C4-2B (cell line): ENCODE measurements at regions not wholly inside any gene's neighbourhood (a gene's known extent, or its start where the extent isn't known, plus 50 kb on each side); places are given as distances from the start of the nearest gene placed in this dataset.

Source experiments
- H3K27ac ChIP-seq: fragments of 450-650 bp; 2 replicates; pipeline ENCODE4 v1.5.1; 2017
- ZFX ChIP-seq: fragments of 450-650 bp; IDR thresholded peaks from 2 replicates; pipeline ENCODE4 v1.6.1; 2017
- TF ChIP-seq, protein P1 (sequence below): fragments of 450-650 bp; conservative IDR thresholded peaks from 2 replicates; pipeline ENCODE4 v1.5.1; 2017; ENCODE audit warnings: mild to moderate bottlenecking

DNA sequence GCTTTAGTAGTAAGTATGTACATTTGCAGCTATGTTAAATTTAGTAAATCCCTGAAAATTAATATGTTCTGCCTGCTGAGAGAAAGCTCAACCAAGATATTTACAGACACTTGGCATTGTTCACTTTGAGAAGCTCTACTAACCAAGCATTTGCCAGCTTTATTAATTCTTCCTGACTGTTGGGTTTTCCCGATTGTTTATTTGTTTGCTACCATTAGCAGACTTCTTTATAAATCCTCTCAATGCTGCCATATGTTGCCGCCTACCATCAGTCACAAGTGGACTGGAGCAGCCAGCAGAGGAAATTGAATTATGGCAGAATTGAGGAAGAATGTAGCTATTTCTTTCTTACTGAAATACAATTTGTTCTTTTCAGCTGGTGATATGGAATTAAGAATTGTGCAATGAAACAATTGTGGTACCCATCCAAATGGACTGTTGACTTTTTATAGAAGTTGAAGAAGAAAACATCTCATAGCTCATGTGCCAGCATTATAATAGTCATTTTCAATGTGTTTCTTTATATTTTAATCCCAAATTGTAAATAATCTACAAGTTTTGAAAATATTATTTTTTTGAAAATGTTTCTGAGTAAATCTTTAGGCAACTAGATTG lies 588.7 kb upstream of the CDH6 start:
- TF ChIP-seq ZFX, result no peak
- TF ChIP-seq, protein P1, sequence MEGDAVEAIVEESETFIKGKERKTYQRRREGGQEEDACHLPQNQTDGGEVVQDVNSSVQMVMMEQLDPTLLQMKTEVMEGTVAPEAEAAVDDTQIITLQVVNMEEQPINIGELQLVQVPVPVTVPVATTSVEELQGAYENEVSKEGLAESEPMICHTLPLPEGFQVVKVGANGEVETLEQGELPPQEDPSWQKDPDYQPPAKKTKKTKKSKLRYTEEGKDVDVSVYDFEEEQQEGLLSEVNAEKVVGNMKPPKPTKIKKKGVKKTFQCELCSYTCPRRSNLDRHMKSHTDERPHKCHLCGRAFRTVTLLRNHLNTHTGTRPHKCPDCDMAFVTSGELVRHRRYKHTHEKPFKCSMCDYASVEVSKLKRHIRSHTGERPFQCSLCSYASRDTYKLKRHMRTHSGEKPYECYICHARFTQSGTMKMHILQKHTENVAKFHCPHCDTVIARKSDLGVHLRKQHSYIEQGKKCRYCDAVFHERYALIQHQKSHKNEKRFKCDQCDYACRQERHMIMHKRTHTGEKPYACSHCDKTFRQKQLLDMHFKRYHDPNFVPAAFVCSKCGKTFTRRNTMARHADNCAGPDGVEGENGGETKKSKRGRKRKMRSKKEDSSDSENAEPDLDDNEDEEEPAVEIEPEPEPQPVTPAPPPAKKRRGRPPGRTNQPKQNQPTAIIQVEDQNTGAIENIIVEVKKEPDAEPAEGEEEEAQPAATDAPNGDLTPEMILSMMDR, result no peak
- H3K27ac ChIP-seq, result no peak overlapping the region

DNA sequence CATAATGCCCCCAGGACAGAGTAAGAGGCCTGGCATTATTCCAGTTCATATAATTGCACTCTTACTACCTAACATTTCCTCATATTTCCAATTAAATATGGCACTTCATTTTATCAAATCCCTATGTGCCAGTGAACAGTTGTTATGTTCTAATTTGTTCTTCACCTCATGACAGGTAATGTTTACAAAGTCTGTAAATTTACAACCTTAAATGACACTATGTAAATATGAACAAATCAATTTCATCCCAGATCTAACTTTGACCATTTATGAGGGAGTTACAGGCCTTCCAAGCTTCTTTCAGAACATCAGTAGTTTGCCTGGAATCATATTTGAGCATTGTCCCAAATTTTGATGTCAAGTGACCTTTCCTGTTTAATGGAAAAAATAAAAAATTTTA lies 592.6 kb upstream of the CDH6 start:
- no peak for TF ChIP-seq ZFX
- TF ChIP-seq, protein P1, result no peak
- no peak overlapping the region for H3K27ac ChIP-seq

DNA sequence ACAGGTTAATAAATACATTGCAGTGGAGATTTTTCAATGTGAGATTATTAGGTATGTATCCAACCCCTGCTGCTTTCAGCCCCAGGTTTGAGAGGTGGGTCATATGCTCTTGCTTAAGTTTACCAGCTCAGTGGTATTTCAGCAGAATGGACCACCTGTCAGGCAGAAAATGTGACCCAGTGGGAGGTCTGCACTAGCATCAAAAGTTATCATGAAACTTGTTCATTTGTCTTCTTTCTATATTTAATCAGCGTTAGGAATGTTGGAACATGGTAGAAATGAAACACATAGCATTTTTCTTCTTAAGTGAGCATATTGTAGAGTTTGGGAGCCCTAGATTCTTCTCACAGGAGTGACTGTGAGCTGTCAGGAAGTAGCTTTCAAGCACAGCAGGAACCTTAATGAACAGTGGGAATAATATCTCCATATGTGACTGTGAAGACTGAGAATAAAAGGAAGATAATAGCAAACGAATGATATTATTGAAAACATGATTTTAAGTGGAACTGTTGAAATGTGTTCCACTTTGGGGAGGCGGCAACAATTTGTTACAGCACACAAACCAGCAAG lies 596.9 kb upstream of the CDH6 start:
- TF ChIP-seq ZFX, result no peak
- TF ChIP-seq, protein P1, result no peak
- no peak overlapping the region for H3K27ac ChIP-seq

DNA sequence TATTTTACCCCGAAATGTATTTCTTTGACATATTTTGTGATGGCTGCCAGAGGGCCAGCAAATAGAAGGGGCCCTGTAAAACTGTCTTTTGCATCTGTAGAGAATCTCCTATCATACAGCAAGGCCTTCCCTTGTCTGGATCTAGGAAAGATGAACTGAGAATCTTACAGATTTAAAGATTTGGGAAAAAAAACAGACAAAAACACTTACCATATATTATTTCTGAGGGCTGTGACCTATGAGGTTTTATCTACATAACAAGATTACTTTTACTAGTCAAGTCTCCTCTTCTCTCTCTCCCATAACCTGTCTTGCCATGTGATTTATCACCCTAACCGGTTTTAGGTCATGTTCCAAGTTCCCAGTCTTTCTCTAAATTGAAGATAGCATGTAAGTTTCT lies 599.2 kb upstream of the CDH6 start:
- H3K27ac ChIP-seq, result no peak overlapping the region
- TF ChIP-seq, protein P1, result no peak
- no peak for TF ChIP-seq ZFX

DNA sequence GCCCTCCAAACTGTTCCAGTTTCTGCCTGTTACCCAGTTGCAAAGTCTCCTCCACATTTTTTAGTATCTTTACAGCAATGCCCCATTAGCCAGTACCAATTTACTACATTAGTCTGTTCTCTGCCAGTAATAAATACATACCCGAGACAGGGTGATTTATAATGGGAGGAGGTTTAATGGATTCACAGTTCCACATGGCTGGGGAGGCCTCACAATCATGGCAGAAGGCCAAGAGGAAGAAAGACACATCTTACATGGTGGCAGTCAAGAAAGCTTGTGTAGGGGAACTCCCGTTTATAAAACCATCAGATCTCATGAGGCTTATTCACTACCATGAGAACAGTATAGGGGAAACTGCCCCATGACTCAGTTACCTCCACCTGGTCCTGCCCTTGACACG lies 600.7 kb upstream of the CDH6 start:
- H3K27ac ChIP-seq, result no peak overlapping the region
- no peak for TF ChIP-seq ZFX
- TF ChIP-seq, protein P1, result no peak

DNA sequence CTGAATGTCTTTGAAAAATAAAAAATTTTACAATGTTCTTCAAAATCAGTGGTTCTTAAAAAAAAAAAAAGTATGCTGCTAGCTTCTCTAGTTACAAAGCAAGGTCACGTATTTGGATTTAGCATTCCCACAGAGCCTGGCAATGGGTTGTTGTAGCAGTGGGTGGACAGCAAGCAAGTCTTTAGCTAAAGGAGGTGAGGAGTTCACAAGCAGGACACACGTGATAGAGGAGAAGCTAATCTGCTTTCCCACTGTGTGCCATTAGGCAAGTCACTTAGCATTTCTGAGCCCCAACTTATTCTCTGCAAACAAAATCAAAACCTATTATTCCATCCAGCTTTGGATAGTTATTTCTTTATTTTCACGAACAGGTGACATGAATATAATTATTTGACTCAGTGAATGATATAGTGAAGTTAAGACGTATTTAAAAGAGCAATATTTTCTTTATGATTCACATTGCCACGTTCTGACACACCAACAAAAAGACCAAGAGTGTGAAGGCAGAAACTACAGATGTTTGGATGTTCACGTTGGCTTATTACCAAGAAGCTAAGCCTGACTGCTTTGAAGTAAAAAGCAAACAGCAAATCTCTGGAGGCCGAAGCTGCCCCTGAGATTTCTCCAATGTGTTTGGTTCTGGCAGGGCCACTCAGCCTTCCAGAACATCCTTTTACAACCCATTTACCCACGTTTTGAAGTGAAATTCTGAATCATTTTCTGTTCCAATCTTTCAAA lies 612.1 kb upstream of the CDH6 start:
- no peak overlapping the region for H3K27ac ChIP-seq
- no peak for TF ChIP-seq ZFX
- TF ChIP-seq, protein P1, result no peak

DNA sequence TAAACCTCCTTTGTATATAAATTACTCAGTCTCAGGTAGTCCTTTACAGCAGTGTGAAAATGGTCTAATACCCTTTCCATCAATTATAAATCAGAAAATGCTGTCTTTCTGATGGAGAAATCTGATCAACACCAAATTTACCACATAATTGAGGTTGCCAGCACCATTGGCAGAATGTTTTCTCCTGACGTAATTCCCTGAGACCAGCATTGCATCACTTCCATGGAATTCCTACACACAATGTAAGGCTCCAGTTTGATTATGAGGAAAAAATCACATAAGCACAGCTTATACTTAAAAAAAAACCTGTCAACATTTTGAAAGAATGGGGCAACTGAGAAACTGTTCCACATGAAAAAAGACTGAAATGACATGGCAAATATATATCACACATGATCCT lies 618.7 kb upstream of the CDH6 start:
- no peak overlapping the region for H3K27ac ChIP-seq
- TF ChIP-seq ZFX, result no peak
- TF ChIP-seq, protein P1, result no peak
